GM12891 (cell line): ENCODE measurements at regions not wholly inside any gene's neighbourhood (a gene's known extent, or its start where the extent isn't known, plus 50 kb on each side); places are given as distances from the start of the nearest gene placed in this dataset.
"Not testable (repeated sequence)": the region's sequence is repeated elsewhere in the genome, so short reads cannot be mapped to it uniquely, and the experiment has no call there.

ENCODE experiments used
- DNase-seq: peaks from one replicate; pipeline ENCODE4 v3.0.0; 2011; ENCODE audit warnings: low spot score; ENCODE audit not compliant: insufficient read length
- FAIRE-seq: peaks from 2 replicates; lab custom pipeline; 2011; peaks lifted over from hg19 to GRCh38; lab: Jason Lieb, UNC
- PAX5 ChIP-seq: IDR thresholded peaks from 2 replicates; pipeline ENCODE4 v1.6.1; 2011; ENCODE audit warnings: low read length, moderate library complexity, mild to moderate bottlenecking; ENCODE audit not compliant: insufficient read depth, severe bottlenecking
- POLR2A ChIP-seq: IDR thresholded peaks from 2 replicates; pipeline ENCODE4 v1.6.1; 2011; ENCODE audit warnings: low read depth, low read length, control low read depth
- POLR2AphosphoS5 ChIP-seq: IDR thresholded peaks from 2 replicates; pipeline ENCODE4 v1.6.1; 2011; ENCODE audit warnings: low read depth, low read length, control low read depth
- POU2F2 ChIP-seq: IDR thresholded peaks from 2 replicates; pipeline ENCODE4 v1.6.1; 2011; ENCODE audit warnings: low read depth, mild to moderate bottlenecking, control low read depth, low read length, moderate library complexity
- SPI1 ChIP-seq: IDR thresholded peaks from 2 replicates; pipeline ENCODE4 v1.6.1; 2011; ENCODE audit warnings: low read depth, low read length, control low read depth
- TAF1 ChIP-seq: IDR thresholded peaks from 2 replicates; pipeline ENCODE4 v1.6.1; 2011; ENCODE audit warnings: low read depth, low read length, control low read depth

DNA sequence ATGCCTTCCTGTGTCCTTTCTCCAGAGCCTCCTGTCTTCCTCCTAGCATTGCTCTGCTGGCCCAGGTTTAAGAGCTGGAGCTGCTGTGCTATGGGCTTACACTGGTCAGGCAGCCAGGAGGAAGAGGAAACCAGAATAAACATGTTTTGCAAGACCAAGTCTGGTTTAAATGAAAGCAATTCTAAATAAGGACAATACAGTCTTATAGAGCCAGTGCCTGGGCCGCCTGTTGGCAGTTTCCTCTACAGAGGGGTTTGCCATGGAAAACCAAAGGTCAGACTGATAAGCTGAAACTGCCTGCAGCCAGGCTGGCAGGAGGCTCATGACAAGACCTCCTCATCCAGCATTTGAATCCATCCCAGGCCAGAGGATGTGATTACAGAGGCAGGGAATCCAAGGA is 92.9 kb upstream of the FGGY start:
- FAIRE-seq, result no peak

DNA sequence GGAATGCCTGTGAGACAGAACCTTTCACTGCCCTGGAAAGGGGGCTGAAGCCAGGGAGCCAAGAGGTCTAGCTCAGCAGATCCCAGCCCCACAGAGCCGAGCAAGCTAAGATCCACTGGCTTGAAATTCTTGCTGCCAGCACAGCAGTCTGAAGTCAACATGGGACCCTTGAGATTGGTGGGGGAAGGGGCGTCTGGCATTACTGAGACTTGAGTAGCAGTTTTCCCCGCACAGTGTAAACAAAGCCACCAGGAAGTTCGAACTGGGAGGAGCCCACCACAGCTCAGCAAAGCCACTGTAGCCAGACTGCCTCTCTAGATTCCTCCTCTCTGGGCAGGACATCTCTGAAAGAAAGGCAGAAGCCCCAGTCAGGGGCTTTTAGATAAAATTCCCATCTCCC is 90.3 kb upstream of the FGGY start:
- FAIRE-seq, DNase-seq: not testable (repeated sequence)

More for the DNA sequence above, 92.9 kb upstream of the FGGY start:
- no peak for DNase-seq
- TF ChIP-seq POLR2AphosphoS5 (no peak), POLR2A (no peak), SPI1 (no peak), POU2F2 (no peak), PAX5 (no peak), TAF1 (no peak)

DNA sequence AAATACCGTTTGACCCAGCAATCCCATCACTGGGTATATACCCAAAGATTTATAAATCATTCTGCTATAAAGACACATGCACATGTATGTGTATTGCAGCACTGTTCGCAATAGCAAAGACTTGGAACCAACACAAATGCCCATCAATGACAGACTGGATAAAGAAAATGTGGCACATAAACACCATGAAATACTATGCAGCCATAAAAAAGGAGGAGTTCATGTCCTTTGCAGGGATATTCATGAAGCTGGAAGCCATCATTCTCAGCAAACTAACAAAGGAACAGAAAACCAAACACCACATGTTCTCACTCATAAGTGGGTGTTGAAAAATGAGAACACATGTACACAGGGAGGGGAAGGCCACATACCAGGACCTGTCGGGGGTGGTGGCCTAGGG is 86.5 kb upstream of the FGGY start:
- not testable (repeated sequence) for DNase-seq, FAIRE-seq

DNA sequence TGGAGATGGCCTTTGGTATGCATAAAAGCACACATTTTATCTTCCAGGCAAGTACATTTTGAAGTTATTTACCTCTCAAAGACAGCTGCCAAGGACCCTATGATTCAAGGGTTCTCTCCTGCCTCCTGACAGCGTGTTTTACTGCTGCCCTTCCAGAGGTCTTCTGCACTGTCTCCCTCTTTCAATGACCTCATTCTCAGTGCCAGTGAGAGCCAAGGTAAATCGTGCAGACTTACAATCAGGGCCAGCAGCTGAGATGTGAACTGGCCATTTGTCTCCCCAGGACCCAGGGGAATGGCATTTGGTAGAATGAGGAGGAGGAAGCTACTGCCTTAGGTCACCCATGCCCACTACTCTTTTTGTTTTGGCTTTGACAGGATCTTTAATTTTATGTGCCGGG is 84.2 kb upstream of the FGGY start:
- no peak for TF ChIP-seq PAX5
- no peak for TF ChIP-seq POLR2A
- TF ChIP-seq TAF1, result no peak
- TF ChIP-seq POLR2AphosphoS5, result no peak
- no peak for TF ChIP-seq SPI1
- no peak for TF ChIP-seq POU2F2
- no peak for FAIRE-seq
- DNase-seq, result no peak

DNA sequence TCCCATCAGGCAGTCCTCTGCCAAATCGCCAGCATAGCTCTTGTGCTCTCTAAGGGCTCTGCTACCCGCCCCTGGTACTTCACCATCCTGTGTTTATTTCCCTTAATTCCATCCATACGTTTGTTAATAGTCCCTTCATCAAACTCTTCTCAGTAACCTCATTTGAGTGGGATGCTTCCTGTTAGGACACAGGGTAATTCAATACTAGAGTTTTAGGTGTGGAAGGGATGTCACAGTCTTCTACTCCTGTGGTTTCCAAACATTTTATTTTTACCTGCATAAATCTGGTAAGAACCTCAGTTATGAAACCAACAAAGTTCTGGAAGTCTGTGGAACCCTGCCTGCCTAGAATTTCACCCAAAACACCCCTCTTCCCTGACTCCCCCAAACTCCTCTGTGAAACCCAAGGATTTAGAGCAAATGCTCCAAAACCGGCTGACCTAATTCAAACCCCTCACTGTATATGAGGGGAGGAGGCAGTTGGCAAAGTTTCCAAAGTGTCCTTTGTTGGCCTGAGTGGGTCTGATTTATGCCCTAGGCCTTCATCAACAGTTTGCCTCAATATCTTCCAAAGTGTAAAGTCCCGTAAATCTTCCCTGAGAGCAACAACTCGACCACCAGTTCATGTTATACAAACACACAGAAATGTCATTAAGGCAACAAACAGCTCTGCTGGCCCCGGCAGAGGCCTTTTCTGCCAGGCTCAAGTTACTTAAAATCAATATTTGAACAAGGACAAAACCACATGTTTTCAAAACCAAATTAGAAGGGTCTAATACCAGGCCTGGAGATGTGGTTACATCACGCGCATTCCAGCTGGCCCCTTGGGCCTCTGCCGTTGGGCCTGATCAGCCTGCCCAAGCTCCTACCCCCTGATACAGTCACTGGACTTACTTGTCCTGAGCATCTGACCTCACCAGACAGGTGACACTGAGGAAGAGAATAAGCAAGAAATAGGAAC is 82.4 kb upstream of the FGGY start:
- TF ChIP-seq POU2F2 (no peak), TAF1 (no peak), SPI1 (no peak), POLR2A (no peak), PAX5 (no peak), POLR2AphosphoS5 (no peak)
- FAIRE-seq (no peak), DNase-seq (no peak)

DNA sequence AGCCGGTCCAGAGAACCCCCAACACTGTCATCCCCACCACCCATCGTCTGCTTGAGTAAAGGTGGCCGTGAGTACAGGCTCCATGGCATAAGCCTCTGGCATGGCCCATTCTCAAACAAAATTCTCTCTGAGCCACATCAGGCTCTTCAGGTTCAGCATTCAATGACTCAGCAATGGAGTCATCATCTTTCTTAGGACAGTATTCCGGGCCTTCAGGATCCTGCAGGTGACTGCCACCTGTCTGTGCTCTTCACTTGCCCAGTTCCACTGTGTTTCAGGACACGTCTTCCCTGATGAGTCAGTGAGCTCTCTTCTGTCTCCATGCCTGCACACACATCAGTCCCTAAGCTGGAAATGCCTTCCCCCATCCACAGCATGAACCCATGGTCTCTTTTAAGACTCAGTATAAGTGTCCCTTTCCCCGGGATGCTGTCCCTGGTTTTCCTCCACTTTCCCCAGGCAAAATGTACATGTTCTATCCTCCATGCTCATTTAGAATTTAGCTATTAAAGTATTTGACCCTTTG is 81.1 kb upstream of the FGGY start:
- DNase-seq (no peak), FAIRE-seq (no peak)
- no peak for TF ChIP-seq POLR2A
- no peak for TF ChIP-seq POU2F2
- no peak for TF ChIP-seq SPI1
- TF ChIP-seq POLR2AphosphoS5, result no peak
- no peak for TF ChIP-seq TAF1
- TF ChIP-seq PAX5, result no peak

DNA sequence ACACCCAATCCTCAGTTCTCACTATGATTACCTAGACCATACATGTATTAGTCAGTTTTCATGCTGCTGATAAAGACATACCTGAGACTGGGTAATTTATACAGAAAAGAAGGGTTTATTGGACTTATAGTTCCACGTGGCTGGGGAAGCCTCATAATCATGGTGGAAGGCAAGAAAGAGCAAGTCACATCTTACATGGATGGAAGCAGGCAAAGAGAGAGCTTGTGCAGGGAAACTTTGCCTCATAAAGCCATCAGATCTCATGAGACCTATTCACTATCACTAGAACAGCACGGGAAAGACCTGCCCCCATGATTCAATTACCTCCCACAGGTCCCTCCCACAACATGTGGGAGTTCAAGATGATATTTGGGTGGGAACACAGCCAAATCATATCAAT is 79.5 kb upstream of the FGGY start:
- not testable (repeated sequence) for DNase-seq
- FAIRE-seq, result peak; percentile 23

DNA sequence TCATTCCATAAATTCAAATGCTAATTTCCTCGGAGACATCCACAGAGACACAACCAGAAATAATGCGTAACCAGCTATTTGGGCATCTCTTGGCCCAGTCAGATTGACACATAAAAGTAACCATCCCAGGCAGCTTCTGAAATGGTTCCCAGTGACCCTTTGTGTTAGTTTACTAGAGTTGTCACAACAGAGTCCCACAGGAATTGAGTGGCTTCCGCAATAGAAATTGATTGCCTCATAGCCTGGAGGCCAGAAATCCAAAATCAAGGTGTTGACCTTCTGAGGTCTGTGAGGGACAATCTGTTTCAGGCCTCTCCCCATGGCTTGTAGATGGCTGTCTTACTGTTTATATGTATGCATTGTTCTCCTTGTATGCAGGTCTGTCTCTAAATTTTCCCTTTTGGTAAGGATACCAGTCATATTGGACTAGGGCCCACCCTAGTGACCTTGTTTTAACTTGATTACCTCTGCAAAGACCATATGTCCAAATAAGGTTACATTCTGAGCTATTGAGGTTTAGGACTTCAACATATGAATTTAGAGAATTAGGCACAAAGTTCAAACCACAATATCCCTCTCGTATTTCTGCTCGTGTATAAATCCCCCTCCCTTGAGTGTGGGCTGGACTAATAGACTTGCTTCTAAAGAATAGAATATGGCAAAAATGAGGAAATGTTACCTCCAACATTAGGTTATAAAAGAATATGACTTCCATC is 78.2 kb upstream of the FGGY start:
- DNase-seq (no peak), FAIRE-seq (no peak)
- TF ChIP-seq PAX5 (no peak), TAF1 (no peak), POU2F2 (no peak), SPI1 (no peak), POLR2AphosphoS5 (no peak), POLR2A (no peak)

DNA sequence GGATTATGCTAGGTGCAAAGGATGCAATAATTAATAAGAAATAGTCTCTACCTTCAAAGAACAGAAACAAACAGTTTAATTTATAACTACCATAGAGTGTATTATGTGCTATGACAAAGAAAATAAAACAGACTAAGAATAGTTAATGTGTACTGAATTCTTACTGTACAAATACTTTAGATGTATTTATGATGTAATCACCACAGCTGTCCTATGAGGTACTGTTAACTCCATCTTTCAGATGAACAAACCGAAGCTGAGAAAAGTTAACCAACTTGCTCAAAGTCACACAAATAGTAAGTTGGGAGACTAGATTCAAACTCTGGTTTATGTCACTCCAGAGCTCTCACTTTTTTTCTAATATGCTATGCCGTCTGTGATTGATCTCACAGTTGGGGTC is 77.0 kb upstream of the FGGY start:
- no peak for DNase-seq
- TF ChIP-seq POLR2A, result no peak
- TF ChIP-seq PAX5, result no peak
- no peak for TF ChIP-seq POU2F2
- no peak for TF ChIP-seq TAF1
- TF ChIP-seq POLR2AphosphoS5, result no peak
- no peak for TF ChIP-seq SPI1
- no peak for FAIRE-seq

DNA sequence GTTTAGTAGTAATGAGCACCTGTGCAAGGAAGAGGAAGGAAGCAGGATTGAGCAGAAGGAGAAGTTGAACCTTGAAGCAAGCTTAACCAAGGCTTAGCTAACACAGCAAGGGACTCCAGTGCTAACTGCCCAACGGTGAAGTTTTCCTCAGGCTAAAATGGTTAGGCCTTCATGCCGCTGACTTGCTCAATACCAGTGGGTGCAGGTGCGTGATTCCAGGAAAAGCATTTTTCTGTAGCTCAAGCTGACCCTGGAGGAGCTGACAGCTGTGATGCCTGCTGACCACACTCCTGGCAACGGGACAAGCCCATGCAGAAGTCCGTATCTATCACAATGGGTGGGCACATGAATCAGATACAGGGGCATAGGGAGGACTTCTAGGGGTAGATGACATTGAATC is 76.5 kb upstream of the FGGY start:
- TF ChIP-seq SPI1, result no peak
- no peak for TF ChIP-seq PAX5
- no peak for TF ChIP-seq TAF1
- DNase-seq (no peak), FAIRE-seq (no peak)
